ENCODE measurements at regions not wholly inside any gene's neighbourhood (a gene's known extent, or its start where the extent isn't known, plus 50 kb on each side); places are given as distances from the start of the nearest gene placed in this dataset.

- TF ChIP-seq POLR2AphosphoS5 (IDR thresholded peaks at IDR 0.05; ENCODE audit: low read depth, low read length) (no peak), POLR2A (IDR thresholded peaks at IDR 0.05; ENCODE audit: low read depth, low read length) (no peak)
Observed at GRCh38 chr6:80640176-80640575, 533.7 kb downstream of the BCKDHB start.
